ENCODE measurements at regions not wholly inside any gene's neighbourhood (a gene's known extent, or its start where the extent isn't known, plus 50 kb on each side); places are given as distances from the start of the nearest gene placed in this dataset.

GRCh38 chr16:51009359-51009758 lies 141.7 kb downstream of the SALL1 start:
- 91 to 92% methylated on average over 3 of the region's 3 CpGs for WGBS, 2 donors
- no peak for DNase-seq (ENCODE audit: low spot score in 2 of 2)
- no peak overlapping the region for H3K4me3 ChIP-seq (ENCODE audit: low read depth, poor library complexity, severe bottlenecking)
- intact Hi-C loops (cut with DNase I; ENCODE audit: low total_unique reads) = no loop called here
- TF ChIP-seq, protein P1, sequence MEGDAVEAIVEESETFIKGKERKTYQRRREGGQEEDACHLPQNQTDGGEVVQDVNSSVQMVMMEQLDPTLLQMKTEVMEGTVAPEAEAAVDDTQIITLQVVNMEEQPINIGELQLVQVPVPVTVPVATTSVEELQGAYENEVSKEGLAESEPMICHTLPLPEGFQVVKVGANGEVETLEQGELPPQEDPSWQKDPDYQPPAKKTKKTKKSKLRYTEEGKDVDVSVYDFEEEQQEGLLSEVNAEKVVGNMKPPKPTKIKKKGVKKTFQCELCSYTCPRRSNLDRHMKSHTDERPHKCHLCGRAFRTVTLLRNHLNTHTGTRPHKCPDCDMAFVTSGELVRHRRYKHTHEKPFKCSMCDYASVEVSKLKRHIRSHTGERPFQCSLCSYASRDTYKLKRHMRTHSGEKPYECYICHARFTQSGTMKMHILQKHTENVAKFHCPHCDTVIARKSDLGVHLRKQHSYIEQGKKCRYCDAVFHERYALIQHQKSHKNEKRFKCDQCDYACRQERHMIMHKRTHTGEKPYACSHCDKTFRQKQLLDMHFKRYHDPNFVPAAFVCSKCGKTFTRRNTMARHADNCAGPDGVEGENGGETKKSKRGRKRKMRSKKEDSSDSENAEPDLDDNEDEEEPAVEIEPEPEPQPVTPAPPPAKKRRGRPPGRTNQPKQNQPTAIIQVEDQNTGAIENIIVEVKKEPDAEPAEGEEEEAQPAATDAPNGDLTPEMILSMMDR (IDR thresholded peaks at IDR 0.05) = no peak

DNA sequence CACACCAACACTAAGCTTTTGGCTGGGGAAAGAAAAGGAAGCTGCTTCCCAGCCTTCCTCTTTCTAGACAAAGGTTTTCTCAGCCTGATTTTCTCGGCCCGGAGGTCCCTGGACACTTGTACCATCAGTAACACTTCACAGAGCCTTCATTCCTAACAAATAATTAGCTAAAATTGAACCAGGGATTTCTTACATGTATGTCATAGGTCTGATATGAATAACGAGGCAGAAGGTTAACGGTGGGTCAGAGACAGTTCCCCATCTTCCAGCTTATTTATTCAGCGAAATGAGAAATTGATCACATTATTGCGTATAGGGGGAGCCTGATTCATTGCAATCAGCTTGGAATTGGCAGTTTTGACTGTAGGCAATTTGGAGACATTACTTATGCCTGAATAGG lies 142.5 kb downstream of the SALL1 start:
- WGBS, 2 donors = 84 to 85% methylated on average over 6 of the region's 6 CpGs
- no peak overlapping the region for H3K4me3 ChIP-seq (ENCODE audit: low read depth, poor library complexity, severe bottlenecking)
- TF ChIP-seq, protein P1 (IDR thresholded peaks at IDR 0.05) = no peak
- TF ChIP-seq POLR2A (IDR thresholded peaks at IDR 0.05) = no peak
- no peak for DNase-seq (ENCODE audit: low spot score in 2 of 2)
- intact Hi-C loops (cut with DNase I; ENCODE audit: low total_unique reads) = no loop called here

DNA sequence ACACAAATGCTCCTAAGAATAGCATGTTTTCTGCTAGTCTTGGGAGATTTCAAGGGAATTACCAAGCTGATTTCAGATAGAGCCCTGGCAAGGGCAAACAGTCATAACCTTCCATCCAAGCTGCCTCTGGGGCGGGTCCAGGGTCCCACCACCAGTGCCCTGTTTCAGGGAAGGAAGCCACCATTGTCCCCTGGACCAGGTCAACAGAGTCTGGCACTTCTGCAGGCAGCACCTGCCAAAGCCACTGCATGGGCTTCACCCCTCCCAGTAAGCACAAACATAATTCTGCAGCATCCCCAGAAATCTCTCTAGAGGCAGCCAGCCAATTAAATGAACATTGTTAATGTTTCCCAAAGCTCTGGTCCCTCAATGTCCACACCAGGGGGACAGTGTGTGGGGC lies 143.0 kb downstream of the SALL1 start:
- no peak overlapping the region for H3K4me3 ChIP-seq (ENCODE audit: low read depth, poor library complexity, severe bottlenecking)
- 70 to 86% methylated on average over 1 of the region's 1 CpG for WGBS, 2 donors
- TF ChIP-seq POLR2A (IDR thresholded peaks at IDR 0.05) = no peak
- TF ChIP-seq, protein P1 (IDR thresholded peaks at IDR 0.05) = no peak
- no peak for DNase-seq (ENCODE audit: low spot score in 2 of 2)
- intact Hi-C loops (cut with DNase I; ENCODE audit: low total_unique reads) = no loop called here

DNA sequence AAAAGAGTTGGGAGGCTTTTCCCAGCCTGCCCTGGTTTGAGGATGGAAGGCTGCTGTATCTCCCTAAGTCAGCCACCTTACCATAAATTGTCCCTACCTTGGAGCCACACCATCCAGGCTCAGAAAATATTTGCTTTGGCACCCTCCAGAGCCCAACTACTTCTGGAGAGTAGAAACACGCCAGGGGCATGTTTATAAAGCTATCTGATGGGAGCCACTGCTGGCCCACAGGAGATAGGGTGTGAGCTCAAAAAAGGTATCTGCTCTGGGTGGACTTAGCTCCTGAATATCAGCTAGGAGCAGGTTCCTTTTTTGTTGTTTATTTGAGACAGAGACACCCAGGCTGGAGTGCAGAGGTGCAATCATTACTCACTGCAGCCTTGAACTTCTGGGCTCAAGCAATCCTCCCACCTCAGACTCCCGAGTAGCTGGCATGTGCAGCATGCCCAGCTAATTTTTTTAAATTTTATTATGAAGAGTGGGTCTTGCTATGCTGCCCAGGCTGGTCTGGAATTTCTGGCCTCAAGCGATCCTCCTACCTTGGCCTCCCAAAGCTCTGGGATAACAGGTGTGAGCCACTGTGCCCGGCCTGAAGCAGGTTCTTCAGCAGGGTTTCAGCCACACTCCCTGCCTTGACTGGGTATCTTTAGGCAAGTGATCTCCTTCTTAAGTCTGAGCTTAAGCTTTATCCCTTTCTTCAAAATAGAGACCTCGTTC lies 147.1 kb downstream of the SALL1 start:
- TF ChIP-seq, protein P1 (IDR thresholded peaks at IDR 0.05) = no peak
- TF ChIP-seq POLR2A (IDR thresholded peaks at IDR 0.05) = no peak
- 77 to 83% methylated on average over 5 of the region's 5 CpGs for WGBS, 2 donors
- no peak overlapping the region for H3K4me3 ChIP-seq (ENCODE audit: low read depth, poor library complexity, severe bottlenecking)
- DNase-seq (ENCODE audit: low spot score in 2 of 2) = no peak
- intact Hi-C loops (cut with DNase I; ENCODE audit: low total_unique reads) = no loop called here

GRCh38 chr16:51002881-51003490 lies 148.1 kb downstream of the SALL1 start:
- no peak for TF ChIP-seq POLR2A (IDR thresholded peaks at IDR 0.05)
- TF ChIP-seq, protein P1 (IDR thresholded peaks at IDR 0.05) = no peak
- no peak overlapping the region for H3K4me3 ChIP-seq (ENCODE audit: low read depth, poor library complexity, severe bottlenecking)
- DNase-seq (ENCODE audit: low spot score in 2 of 2) = no peak
- intact Hi-C loops (cut with DNase I; ENCODE audit: low total_unique reads) = no loop called here
- WGBS, 2 donors = 77 to 82% methylated on average over 7 of the region's 7 CpGs
